Rectal smooth muscle tissue (tissue), 1 donor: ENCODE measurements at regions not wholly inside any gene's neighbourhood (a gene's known extent, or its start where the extent isn't known, plus 50 kb on each side); places are given as distances from the start of the nearest gene placed in this dataset.

ENCODE experiments used
- H3K27ac ChIP-seq: one replicate; pipeline ENCODE4 v1.7.0; 2013; ENCODE audit warnings: low read depth, low read length, inconsistent platforms
- H3K27me3 ChIP-seq: one replicate; pipeline ENCODE4 v1.7.0; 2013; ENCODE audit warnings: low read length; ENCODE audit not compliant: control insufficient read depth, insufficient read depth
- H3K36me3 ChIP-seq: one replicate; pipeline ENCODE4 v1.7.0; 2013; ENCODE audit warnings: low read length; ENCODE audit not compliant: control insufficient read depth, insufficient read depth
- H3K4me1 ChIP-seq: one replicate; pipeline ENCODE4 v1.7.0; 2013; ENCODE audit warnings: low read length; ENCODE audit not compliant: control insufficient read depth, insufficient read depth
- H3K4me3 ChIP-seq: one replicate; pipeline ENCODE4 v1.7.0; 2013; ENCODE audit warnings: low read length
- H3K9ac ChIP-seq: one replicate; pipeline ENCODE4 v1.7.0; 2013; ENCODE audit warnings: low read length

DNA sequence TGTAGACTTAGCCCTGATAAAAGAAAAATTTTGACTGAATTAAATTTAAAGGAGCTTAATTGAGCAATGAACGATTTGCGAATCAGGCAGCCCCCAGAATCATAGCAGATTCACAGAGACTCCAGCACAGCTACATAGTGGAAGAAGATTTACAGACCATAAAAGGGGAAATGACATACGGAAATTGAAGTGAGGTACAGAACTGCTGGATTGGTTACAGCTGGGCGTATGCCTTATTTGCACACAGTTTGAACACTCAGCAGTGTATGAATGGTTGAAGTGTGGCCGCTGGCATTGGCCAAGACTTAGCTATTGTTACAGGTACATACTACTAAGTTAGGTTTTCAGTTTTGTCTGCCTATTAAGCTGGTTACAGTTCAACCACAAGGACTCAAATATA is 433.5 kb upstream of the CELF2 start:
- no peaks in the 10 kb centered on the region for H3K36me3 ChIP-seq
- H3K27ac ChIP-seq, result no peak overlapping the region
- no peaks in the 10 kb centered on the region for H3K4me1 ChIP-seq
- no peak overlapping the region for H3K4me3 ChIP-seq
- H3K9ac ChIP-seq, result no peak overlapping the region
- no peaks in the 10 kb centered on the region for H3K27me3 ChIP-seq

DNA sequence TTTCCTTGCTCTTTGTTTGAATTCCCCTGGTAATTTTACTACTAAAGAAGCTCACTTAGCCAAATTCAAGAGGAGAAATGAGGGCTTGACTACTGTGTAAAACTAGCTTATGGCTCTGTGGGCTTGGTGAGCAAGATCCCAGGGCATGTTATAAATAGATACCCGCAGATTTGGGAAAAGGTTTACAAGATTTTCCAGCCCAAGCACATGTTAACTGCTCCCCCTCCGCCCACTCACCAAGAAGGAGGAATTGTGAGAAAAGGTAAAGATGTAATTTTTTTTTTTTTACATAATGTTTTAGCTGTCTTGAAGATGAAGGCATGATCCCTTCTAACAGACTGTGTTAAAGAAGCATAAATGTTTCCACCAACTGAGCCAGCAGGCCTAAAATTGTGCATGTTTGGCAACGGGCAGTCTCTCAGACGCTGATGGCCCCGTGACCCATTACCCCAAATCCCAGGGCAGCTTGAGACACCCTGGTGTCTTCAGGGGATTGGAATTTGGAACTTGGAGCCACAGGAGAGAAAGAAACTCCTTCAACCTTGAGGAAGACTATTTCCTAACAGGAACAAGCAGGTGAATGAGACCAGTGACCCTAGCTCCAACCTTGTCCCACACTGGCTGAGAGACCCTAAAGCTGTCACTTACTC is 429.8 kb upstream of the CELF2 start:
- Histone ChIP-seq H3K4me1 (no peaks in the 10 kb centered on the region), H3K4me3 (no peak overlapping the region), H3K36me3 (no peaks in the 10 kb centered on the region), H3K27ac (no peak overlapping the region), H3K27me3 (no peaks in the 10 kb centered on the region), H3K9ac (no peak overlapping the region)

DNA sequence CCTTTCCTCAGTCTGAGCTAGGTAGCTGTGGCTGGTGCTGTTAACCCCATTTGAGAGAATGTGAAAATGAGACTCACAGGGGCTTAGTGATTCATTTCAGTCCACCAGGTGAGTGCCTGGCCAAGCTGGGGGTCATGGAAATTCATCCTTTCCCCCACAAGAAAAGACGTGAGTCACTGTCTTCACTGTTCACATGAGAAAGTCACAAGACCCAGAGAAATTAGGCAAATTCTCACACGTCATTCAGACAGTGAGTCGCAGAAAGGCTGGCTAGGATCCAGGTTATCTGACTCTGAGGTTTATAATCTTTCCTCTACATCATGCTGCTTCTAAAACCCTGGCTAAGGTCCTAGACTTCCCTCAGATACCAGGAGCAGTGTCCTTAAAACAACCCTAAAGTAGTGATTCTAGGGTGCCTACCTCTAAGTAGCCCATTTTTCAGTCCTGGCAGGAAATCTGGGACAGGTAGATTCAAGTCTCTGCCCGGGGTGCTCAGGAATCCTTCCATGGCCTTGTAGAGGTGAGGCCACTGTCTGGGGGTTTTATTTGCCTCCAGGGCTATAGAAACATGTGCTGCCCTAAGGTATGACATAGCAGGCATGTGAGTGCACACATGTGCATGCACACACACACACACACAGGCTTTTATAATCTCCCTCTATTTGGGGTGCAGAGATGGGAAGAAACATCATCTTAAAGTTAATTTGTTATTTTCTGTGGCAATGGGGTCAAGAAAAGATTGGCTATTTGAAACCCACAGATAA is 427.9 kb upstream of the CELF2 start:
- Histone ChIP-seq H3K9ac (no peak overlapping the region), H3K27me3 (no peaks in the 10 kb centered on the region), H3K4me1 (no peaks in the 10 kb centered on the region), H3K27ac (no peak overlapping the region), H3K4me3 (no peak overlapping the region), H3K36me3 (no peaks in the 10 kb centered on the region)

DNA sequence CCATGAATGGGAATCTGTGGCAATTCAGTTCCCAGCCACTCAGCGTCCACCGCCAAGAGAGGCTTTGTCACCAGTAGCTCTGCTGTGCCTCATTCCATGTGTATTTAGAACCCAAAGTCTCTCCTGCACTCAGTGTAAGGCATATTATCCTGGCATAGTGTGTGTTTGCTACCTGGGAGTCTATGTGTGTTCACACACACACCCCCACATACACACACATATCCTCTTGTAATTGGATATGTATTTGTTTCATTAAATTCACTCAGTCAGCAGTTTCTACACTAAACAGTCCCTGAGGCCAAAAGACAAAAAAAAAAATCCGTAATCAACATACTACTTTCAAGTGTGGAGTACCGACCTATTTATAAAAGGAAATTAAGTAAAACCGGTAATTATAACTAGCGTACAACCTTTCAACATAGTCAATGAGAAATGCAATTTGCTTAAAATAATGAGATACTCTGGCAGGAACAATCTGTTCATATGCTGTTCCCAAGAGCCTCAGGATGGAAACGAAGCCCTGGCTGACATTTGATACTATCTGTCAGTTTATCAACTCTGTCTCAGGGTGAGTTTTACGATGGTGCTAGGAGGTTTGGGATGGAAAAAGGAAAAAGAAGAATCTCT is 425.8 kb upstream of the CELF2 start:
- Histone ChIP-seq H3K27ac (no peak overlapping the region), H3K27me3 (no peaks in the 10 kb centered on the region), H3K4me1 (no peaks in the 10 kb centered on the region), H3K36me3 (no peaks in the 10 kb centered on the region), H3K4me3 (no peak overlapping the region), H3K9ac (no peak overlapping the region)

DNA sequence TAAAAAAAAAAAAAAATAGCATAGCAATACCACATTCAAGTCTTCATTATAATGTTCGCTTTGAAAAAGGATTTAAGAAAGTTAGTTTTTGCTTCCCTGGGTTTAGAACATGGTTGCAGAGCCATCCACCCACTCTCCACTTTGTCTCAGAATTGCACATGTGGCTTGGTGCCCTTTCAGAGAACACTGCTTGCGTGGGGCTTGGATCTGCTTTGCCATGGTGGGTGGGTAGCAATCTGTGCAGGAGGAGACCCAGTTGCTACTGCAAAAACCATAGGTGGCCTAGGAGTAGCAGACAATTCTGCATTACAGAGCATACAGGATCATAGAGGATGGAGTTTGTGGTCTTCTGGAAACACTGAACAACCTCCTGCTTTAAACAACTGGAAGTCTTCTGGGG is 421.4 kb upstream of the CELF2 start:
- Histone ChIP-seq H3K4me1 (no peaks in the 10 kb centered on the region), H3K27ac (no peak overlapping the region), H3K36me3 (no peaks in the 10 kb centered on the region), H3K9ac (no peak overlapping the region), H3K4me3 (no peak overlapping the region), H3K27me3 (no peaks in the 10 kb centered on the region)

DNA sequence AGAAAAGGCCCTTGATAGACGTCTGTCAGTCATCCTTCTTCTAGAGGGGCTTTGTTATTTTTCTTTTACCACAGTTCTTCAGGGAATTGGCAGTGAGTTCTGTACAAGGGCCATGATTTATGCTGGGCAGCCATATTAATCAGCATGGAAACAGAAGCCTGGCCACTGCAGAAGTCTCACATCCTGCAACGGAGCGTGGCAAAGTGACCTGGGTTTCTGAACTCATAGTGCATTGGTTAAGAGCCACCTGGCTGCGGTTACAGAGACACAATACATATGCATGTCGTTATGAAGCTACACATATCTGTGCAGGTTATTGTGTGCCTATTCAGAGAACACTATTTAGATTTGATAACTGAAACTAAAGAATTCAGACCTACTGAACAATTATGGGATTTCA is 419.4 kb upstream of the CELF2 start:
- Histone ChIP-seq H3K4me3 (no peak overlapping the region), H3K4me1 (no peaks in the 10 kb centered on the region), H3K27me3 (no peaks in the 10 kb centered on the region), H3K27ac (no peak overlapping the region), H3K36me3 (no peaks in the 10 kb centered on the region), H3K9ac (no peak overlapping the region)

DNA sequence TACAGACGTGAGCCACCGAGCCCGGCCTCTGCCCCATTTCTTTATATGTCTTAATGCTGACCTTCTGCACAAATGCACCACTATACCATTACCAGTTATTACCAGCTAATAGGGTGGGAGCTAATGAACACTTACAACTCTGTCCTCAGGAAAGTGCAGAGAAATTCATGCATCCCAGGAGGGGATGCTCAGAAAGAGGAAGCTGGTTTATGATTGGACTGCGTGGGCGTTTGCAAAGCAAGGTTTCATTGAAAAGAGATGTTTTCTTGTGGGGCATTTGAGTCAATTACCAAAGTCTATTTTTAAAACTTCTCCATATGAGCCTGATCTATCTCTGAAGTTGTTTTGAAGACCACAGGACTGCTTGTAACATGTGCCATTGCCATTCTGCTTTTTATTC is 417.7 kb upstream of the CELF2 start:
- H3K9ac ChIP-seq, result no peak overlapping the region
- no peak overlapping the region for H3K4me3 ChIP-seq
- H3K27me3 ChIP-seq, result no peaks in the 10 kb centered on the region
- H3K36me3 ChIP-seq, result no peaks in the 10 kb centered on the region
- H3K27ac ChIP-seq, result no peak overlapping the region
- H3K4me1 ChIP-seq, result no peaks in the 10 kb centered on the region

DNA sequence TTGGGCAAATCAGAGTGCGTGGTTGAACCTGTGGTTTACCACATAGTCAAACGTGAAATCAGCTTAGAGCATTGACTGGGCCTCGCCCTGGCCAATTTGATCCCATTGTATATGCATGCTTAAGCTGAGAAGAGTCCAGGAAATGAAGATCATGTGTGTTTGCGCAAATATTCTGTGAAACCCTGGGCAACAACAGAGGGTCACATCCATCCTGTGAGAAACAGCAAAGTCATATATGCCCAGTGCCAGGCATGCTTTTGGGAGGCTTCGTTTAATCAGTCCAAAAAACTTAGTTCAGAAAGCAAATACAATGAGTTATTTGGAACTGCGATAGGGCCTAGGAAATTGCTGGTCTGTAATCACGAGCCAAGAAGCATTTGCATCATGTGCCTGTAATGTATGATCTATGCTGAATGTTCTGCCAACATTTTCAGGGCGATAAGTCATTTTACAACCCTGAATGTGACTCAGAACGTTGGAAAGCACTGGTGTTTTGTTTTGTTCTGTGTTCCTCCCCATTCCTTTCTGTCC is 412.1 kb upstream of the CELF2 start:
- Histone ChIP-seq H3K27ac (peak overlapping the region; percentile 33), H3K27me3 (no peaks in the 10 kb centered on the region), H3K4me1 (peaks cover 6% of the 10 kb centered on the region), H3K36me3 (no peaks in the 10 kb centered on the region), H3K9ac (no peak overlapping the region), H3K4me3 (no peak overlapping the region)

DNA sequence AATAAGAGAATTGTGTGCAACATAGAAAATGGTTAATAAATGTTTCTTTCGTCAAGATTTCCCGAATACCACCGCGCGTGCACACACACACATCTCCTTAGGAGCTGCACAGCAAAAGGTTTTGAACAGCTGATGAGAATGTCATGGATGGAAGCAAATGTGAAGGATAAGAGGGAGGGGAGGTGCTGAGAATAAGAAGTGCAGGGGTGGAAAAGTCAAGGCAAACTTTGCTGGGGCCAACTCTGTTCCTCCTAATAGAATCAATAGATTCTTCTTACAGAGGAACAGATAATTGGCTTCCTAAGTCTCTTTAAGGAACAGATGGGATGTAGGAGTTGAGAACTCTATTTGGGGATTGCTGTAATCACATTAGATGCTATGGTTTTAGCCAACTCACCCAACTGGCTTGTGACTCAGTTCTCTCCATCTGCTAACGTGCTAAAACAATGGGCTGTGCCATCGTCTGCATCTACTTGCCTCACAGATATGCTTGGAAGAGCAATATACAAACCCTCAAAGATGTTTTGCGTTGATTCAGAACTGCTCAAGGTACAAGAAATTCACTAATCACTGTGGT is 408.2 kb upstream of the CELF2 start:
- no peak overlapping the region for H3K27ac ChIP-seq
- no peak overlapping the region for H3K4me3 ChIP-seq
- H3K9ac ChIP-seq, result no peak overlapping the region
- no peaks in the 10 kb centered on the region for H3K36me3 ChIP-seq
- H3K4me1 ChIP-seq, result peaks cover 6% of the 10 kb centered on the region
- H3K27me3 ChIP-seq, result no peaks in the 10 kb centered on the region

DNA sequence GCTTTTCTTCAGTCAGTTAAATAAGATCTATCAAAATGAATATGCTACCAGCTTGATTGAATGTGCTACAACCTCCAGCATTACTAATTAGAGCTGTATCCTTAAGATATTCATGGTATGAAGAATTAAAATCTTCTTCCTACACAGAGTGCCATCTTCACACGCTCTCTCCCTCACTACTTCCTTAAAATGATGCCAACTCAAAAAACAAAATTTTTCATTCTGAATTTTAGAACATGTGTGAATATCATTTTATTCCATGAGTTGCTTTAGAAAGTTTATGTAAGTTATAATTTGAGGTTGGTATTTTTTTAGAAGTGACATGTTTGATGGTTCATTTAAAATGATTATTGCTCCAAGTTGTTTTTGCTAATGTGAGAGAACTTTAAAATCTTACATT is 407.5 kb upstream of the CELF2 start:
- Histone ChIP-seq H3K4me1 (peaks cover 6% of the 10 kb centered on the region), H3K36me3 (no peaks in the 10 kb centered on the region), H3K27ac (no peak overlapping the region), H3K9ac (no peak overlapping the region), H3K4me3 (no peak overlapping the region), H3K27me3 (no peaks in the 10 kb centered on the region)

DNA sequence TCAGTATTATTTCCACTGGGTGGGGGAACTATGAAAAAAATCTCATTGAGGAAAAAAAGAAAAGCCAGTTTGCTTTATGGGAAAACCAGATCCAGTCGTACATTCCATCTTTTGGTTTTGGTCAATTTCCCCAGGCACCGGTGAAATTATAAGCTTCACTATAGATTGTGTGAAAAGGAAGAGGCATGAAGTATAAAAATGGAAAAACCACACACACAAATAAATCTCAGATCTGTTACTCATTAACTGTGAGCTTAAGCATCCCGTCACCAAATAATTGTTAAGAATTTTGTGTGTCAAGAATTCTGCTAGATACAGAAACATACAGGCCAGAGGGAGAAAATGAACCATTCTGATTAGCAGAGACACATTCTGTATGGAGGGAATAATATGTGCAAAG is 405.5 kb upstream of the CELF2 start:
- no peak overlapping the region for H3K27ac ChIP-seq
- H3K4me1 ChIP-seq, result no peaks in the 10 kb centered on the region
- H3K36me3 ChIP-seq, result no peaks in the 10 kb centered on the region
- H3K27me3 ChIP-seq, result no peaks in the 10 kb centered on the region
- no peak overlapping the region for H3K4me3 ChIP-seq
- H3K9ac ChIP-seq, result no peak overlapping the region

DNA sequence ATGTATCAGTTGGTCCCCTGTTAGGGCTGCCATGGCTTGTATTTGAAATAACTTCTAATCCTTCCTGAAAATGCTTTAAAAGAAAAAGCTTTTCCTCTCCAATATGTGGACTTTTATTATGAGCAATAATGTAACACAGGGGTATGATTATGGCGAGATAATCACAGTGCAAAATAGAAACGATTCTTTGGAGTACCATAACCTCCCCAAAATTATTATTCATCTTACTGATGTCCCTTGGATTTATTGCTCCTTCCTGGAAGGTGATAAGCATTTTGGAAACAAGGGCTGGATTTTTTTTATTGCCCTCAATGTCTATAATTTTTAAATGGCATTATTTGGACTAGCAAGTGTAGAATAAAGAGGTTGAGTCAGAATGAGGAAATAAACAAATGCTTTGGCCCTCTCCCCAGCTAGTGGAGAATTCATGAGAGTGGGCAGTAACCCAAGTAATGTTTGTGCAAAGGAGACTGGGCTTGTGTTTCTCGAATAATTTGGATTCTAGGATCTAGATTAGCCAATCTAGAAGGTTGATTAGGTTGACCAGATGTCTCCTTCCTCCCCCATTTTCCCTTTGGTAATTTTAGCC is 403.9 kb upstream of the CELF2 start:
- Histone ChIP-seq H3K27ac (no peak overlapping the region), H3K4me1 (no peaks in the 10 kb centered on the region)

More for the DNA sequence above, 403.9 kb upstream of the CELF2 start:
- H3K27me3 ChIP-seq, result no peaks in the 10 kb centered on the region
- H3K4me3 ChIP-seq, result no peak overlapping the region
- H3K9ac ChIP-seq, result no peak overlapping the region
- no peaks in the 10 kb centered on the region for H3K36me3 ChIP-seq
